Endothelial cell of umbilical vein (primary cell): ENCODE measurements at regions not wholly inside any gene's neighbourhood (a gene's known extent, or its start where the extent isn't known, plus 50 kb on each side); places are given as distances from the start of the nearest gene placed in this dataset. TPM values are rescaled to one million over a fixed set of nuclear protein-coding genes. Genes with fewer than 3 reads are reported as not detected.

Experiments
- small RNA-seq: library from RNA; depleted of rRNA; stranded (forward); fragments of <200 nt; gene quantifications from one replicate; pipeline ENCODE3, GENCODE V24; 2012; ENCODE audit warnings: low replicate concordance, low read depth; ENCODE audit not compliant: insufficient read depth, insufficient read length

Small RNAs in the stretch of these regions (small RNA-seq; reads per million reads assigned to genes)
- not detected for gene AC114755.3
